Astrocyte (in vitro differentiated cells and primary cell): ENCODE measurements at regions not wholly inside any gene's neighbourhood (a gene's known extent, or its start where the extent isn't known, plus 50 kb on each side); places are given as distances from the start of the nearest gene placed in this dataset.

Experiments used
- DNase-seq: peaks from one replicate; pipeline ENCODE4 v3.0.0-alpha.2; 2010; ENCODE audit warnings: low read depth
- FAIRE-seq: peaks from 2 replicates; lab custom pipeline; 2011; peaks lifted over from hg19 to GRCh38; lab: Jason Lieb, UNC
- H2AFZ ChIP-seq: 2 replicates; pipeline ENCODE4 v1.6.0; 2012; ENCODE audit warnings: low read depth, low read length, inconsistent platforms
- H3K27ac ChIP-seq: 2 replicates; pipeline ENCODE4 v1.5.1; 2011; ENCODE audit warnings: low read depth, low read length, inconsistent platforms
- H3K27me3 ChIP-seq: 2 replicates; pipeline ENCODE4 v1.6.0; 2011; ENCODE audit warnings: low read length, inconsistent platforms; ENCODE audit not compliant: insufficient read depth
- H3K36me3 ChIP-seq: 2 replicates; pipeline ENCODE4 v1.5.1; 2011; ENCODE audit warnings: low read length, inconsistent platforms; ENCODE audit not compliant: insufficient read depth
- H3K4me1 ChIP-seq: 2 replicates; pipeline ENCODE4 v1.5.1; 2011; ENCODE audit warnings: low read length, inconsistent platforms; ENCODE audit not compliant: insufficient read depth
- H3K4me2 ChIP-seq: 2 replicates; pipeline ENCODE4 v1.6.0; 2012; ENCODE audit warnings: low read length, inconsistent platforms
- H3K4me3 ChIP-seq: 2 replicates; pipeline ENCODE4 v1.5.1; 2011; ENCODE audit warnings: low read depth, mild to moderate bottlenecking, low read length, inconsistent platforms; ENCODE audit not compliant: insufficient read depth
- H3K79me2 ChIP-seq: 2 replicates; pipeline ENCODE4 v1.6.0; 2012; ENCODE audit warnings: mild to moderate bottlenecking, low read length, inconsistent platforms; ENCODE audit not compliant: insufficient read depth
- H3K9ac ChIP-seq: 2 replicates; pipeline ENCODE4 v1.6.0; 2012; ENCODE audit warnings: mild to moderate bottlenecking, low read length, inconsistent platforms
- H3K9me3 ChIP-seq: 2 replicates; pipeline ENCODE4 v1.5.1; 2012; ENCODE audit warnings: low read depth, mild to moderate bottlenecking, low read length, inconsistent platforms; ENCODE audit not compliant: insufficient read depth
- H4K20me1 ChIP-seq: 2 replicates; pipeline ENCODE4 v1.6.0; 2012; ENCODE audit warnings: low read length, inconsistent platforms; ENCODE audit not compliant: insufficient read depth
- H3K27ac Mint-ChIP-seq: one replicate; pipeline ENCODE4 v1.8.0; 2021; ENCODE audit warnings: mild to moderate bottlenecking, mixed read lengths; ENCODE audit not compliant: unreplicated experiment
- H3K27me3 Mint-ChIP-seq: one replicate; pipeline ENCODE4 v1.8.0; 2021; ENCODE audit warnings: low read depth, mixed read lengths; ENCODE audit not compliant: unreplicated experiment
- H3K36me3 Mint-ChIP-seq: one replicate; pipeline ENCODE4 v1.8.0; 2021; ENCODE audit warnings: low read depth, mixed read lengths; ENCODE audit not compliant: unreplicated experiment
- H3K4me1 Mint-ChIP-seq: one replicate; pipeline ENCODE4 v1.8.0; 2021; ENCODE audit warnings: low read depth, mixed read lengths; ENCODE audit not compliant: unreplicated experiment
- H3K4me3 Mint-ChIP-seq: one replicate; pipeline ENCODE4 v1.8.0; 2021; ENCODE audit warnings: mild to moderate bottlenecking, moderate library complexity, mixed read lengths; ENCODE audit not compliant: unreplicated experiment
- H3K9me3 Mint-ChIP-seq: one replicate; pipeline ENCODE4 v1.8.0; 2021; ENCODE audit warnings: mild to moderate bottlenecking, mixed read lengths; ENCODE audit not compliant: unreplicated experiment
- CTCF ChIP-seq: IDR thresholded peaks from 2 replicates; pipeline ENCODE4 v1.5.1; 2011; ENCODE audit warnings: low read depth, mild to moderate bottlenecking, inconsistent platforms, low read length, moderate library complexity; ENCODE audit not compliant: insufficient read depth
- EZH2 ChIP-seq: IDR thresholded peaks from 2 replicates; pipeline ENCODE4 v1.6.1; 2012; ENCODE audit warnings: mild to moderate bottlenecking, low read length, inconsistent platforms; ENCODE audit not compliant: insufficient read depth

DNA sequence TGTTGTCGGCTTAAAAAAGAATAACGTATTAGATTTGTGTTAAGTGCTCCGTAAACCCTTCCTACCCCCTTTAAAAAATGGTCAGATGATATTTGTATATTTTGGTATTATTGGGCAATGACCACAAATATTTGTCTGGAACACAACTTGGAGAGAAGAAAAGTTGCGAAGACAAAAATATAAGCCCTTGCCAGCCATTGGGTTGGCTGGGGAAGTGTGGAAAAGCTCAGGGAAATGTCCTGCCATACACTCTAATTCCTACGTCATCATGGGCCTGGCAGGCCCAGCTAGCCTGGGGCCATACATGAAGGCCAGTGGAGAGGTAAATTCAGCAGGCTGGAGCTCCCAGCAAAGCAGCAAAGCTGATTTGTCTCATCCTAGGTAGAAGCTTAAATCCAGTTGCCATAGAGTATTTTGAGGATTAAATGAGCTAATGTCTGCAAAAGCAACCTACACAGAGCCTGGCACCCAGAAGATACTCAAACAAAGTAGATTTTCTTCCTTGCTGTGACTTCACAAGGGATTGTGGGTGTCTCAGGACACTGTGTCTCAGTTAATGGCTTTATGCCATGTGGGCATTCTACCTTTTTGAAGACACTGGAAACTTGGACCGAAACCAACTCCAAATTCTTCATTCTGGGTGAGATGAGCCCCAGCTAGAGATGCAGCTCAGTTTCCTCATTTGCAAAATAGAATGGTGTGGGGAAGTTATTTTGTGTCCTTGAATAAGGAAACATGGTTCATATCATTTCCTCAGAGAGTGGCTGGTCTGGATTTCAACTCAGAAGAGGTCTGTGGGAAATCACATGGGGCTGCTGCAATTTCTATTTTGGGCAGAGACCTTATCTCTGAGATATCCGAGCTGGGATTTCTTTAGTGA is 87.9 kb upstream of the MAP4K3 start:
- peak overlapping the region; percentile 98 for H3K27ac Mint-ChIP-seq

DNA sequence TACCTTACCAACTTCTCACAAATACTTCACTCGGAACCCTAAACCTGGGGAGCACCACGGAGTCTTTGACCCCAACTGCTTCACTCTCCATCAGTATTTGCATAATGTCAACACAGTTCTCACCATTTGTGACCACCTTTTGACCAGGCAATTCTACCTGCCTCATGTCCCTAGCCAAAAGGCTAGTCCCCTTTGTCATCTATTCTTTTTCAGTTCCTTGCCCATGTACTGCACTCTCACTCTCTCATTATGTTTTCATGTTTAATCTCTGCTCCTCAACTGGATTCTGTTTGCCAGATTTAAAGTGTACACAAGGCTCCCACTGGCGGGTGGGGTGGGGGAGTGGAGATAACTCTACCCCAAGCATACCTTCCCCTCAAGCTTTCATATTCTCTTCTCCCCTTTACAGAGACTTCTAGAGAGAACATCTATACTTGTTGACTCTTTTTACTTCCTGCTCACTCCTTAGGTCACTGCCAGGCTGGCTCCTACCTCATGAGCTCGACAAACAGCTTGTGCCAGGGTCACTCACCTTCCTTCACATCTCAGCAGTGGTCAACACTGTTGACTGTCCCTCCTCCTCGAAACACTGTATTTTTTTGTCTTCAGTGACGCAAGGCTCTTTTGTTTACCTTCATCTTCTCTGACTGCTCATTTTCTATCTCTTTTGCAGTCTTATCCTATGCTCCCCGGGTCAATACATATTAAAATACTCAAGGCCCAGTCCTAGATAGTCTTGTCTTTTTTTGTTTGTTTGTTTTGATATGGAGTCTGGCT is 88.7 kb upstream of the MAP4K3 start:
- Histone ChIP-seq H3K4me2 (no peak overlapping the region), H3K4me3 (no peak overlapping the region), H3K9me3 (peaks cover 6% of the 10 kb centered on the region), H3K27ac (no peak overlapping the region), H3K4me1 (peaks cover 21% of the 10 kb centered on the region), H3K36me3 (no peaks in the 10 kb centered on the region), H3K9ac (no peak overlapping the region), H3K27me3 (no peaks in the 10 kb centered on the region), H3K79me2 (no peaks in the 10 kb centered on the region), H4K20me1 (no peaks in the 10 kb centered on the region), H2AFZ (no peak overlapping the region)
- Mint-ChIP-seq H3K27ac (peak overlapping the region; percentile 68), H3K4me3 (peak overlapping the region; percentile 27), H3K36me3 (peaks cover 12% of the 10 kb centered on the region), H3K4me1 (peaks cover 35% of the 10 kb centered on the region), H3K27me3 (no peaks in the 10 kb centered on the region), H3K9me3 (peaks cover 20% of the 10 kb centered on the region)
- DNase-seq (no peak), FAIRE-seq (no peak)
- no peak for TF ChIP-seq EZH2
- no peak for TF ChIP-seq CTCF

More for the DNA sequence above, 87.9 kb upstream of the MAP4K3 start:
- H3K27me3 Mint-ChIP-seq, result no peaks in the 10 kb centered on the region
- H3K79me2 ChIP-seq, result no peaks in the 10 kb centered on the region
- no peaks in the 10 kb centered on the region for H3K27me3 ChIP-seq
- peaks cover 21% of the 10 kb centered on the region for H3K4me1 ChIP-seq
- H3K36me3 ChIP-seq, result no peaks in the 10 kb centered on the region
- no peak overlapping the region for H3K9ac ChIP-seq
- peaks cover 6% of the 10 kb centered on the region for H3K9me3 ChIP-seq
- H2AFZ ChIP-seq, result no peak overlapping the region
- H3K4me3 Mint-ChIP-seq, result no peak overlapping the region
- FAIRE-seq, result no peak
- peaks cover 23% of the 10 kb centered on the region for H3K9me3 Mint-ChIP-seq
- peak overlapping the region; percentile 84 for H3K27ac ChIP-seq
- H3K4me1 Mint-ChIP-seq, result peaks cover 31% of the 10 kb centered on the region
- no peak for DNase-seq
- no peaks in the 10 kb centered on the region for H4K20me1 ChIP-seq
- H3K4me3 ChIP-seq, result no peak overlapping the region
- TF ChIP-seq CTCF (no peak), EZH2 (no peak)
- H3K4me2 ChIP-seq, result peak overlapping the region; percentile 78
- peaks cover 14% of the 10 kb centered on the region for H3K36me3 Mint-ChIP-seq
